A172 (cell line): ENCODE measurements at regions not wholly inside any gene's neighbourhood (a gene's known extent, or its start where the extent isn't known, plus 50 kb on each side); places are given as distances from the start of the nearest gene placed in this dataset.

Source experiments
- DNase-seq: peaks from one replicate; pipeline ENCODE4 v3.0.0-alpha.2; 2015; ENCODE audit warnings: low spot score

DNA sequence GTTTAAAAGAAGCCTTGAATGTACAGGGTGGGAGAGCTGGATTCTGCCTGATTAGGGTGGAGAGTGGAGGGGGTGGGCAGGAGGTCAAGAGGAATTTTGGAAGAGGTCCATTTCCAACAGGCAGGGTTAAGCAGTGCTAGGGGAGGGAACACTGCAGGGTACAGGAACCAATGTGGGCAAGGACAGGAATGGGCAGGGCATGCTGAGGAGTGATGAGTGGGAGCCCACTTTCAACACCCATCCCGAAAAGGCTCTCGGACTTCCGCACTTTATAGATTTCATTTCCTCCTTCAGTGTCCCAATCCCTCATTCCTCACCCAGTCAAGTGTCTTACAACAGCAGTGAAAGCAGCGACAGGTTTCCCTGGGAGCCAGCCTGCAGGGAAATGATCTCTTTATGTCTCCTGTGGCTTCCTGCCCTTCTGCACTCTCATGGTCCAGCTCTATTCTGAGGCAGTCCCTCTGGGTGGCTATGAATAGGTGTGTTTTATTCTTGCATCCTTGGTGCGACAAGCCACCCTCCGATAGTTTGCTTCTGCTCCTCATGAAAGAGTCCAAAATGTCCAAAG lies 50.5 kb upstream of the ZNF507 start:
- DNase-seq, result no peak
